HCT116 (cell line): ENCODE measurements at regions not wholly inside any gene's neighbourhood (a gene's known extent, or its start where the extent isn't known, plus 50 kb on each side); places are given as distances from the start of the nearest gene placed in this dataset.

Experiments used
- ATAC-seq: fragments of 200-7000 bp; cut with Tn5 transposase; 2 replicates; pipeline ENCODE4 v1.9.1; 2020; ENCODE audit warnings: mild to moderate bottlenecking, moderate library complexity
- BruUV-seq: library from RNA; stranded (reverse); fragments of 400-500 nt; replicated peaks from 2 replicates; lab custom pipeline; 2021; lab: Mats Ljungman, UMichigan
- CTCF ChIA-PET: fragments of 300-600 bp; sonication (Branson Sonifier 250); formaldehyde crosslinking; loops from one replicate; lab custom pipeline; 2021; ENCODE audit warnings: antibody characterized with exemption; lab: Charles Lee
- POLR2A ChIA-PET: fragments of 300-600, 350-600 bp; sonication (Branson Sonifier 250); formaldehyde crosslinking; loops from one replicate; lab custom pipeline; 2021; ENCODE audit warnings: antibody characterized with exemption; lab: Charles Lee
- RAD21 ChIA-PET, 2 experiments: fragments of 300-600 bp; sonication (Branson Sonifier 250); formaldehyde crosslinking; loops; one replicate each; lab custom pipeline; 2023; ENCODE audit warnings: low total read pairs in 2 of 2; ENCODE audit not compliant: uncharacterized antibody in 2 of 2, unreplicated experiment in 2 of 2, low non-redundant PET in 1 of 2; lab: Charles Lee
- DNase-seq: peaks from one replicate; pipeline ENCODE4 v3.0.0-alpha.2; 2010; ENCODE audit warnings: low read depth, low spot score
- H2AFZ ChIP-seq: fragments of 200-600 bp; shearing (Covaris generic), sonication (generic); 2 replicates; pipeline ENCODE4 v1.6.1; 2017; ENCODE audit warnings: low read depth, mixed run types, mixed read lengths, antibody characterized with exemption, low read length; ENCODE audit not compliant: poor library complexity, severe bottlenecking
- H3K27ac ChIP-seq: 2 replicates; pipeline ENCODE4 v1.5.1; 2012; ENCODE audit warnings: low read depth, low read length
- H3K27me3 ChIP-seq: fragments of 200-600 bp; sonication (generic); 2 replicates; pipeline ENCODE4 v1.6.1; 2016; ENCODE audit warnings: mixed run types, low read length, mixed read lengths; ENCODE audit not compliant: insufficient read depth
- H3K36me3 ChIP-seq, 2 experiments: fragments of 200-500 bp in 1 of 2; fragments of 200-600 bp in 1 of 2; sonication (Bioruptor generic) in 1 of 2; sonication (generic) in 1 of 2; 2 replicates each; pipeline versions ENCODE4 v1.5.1 to v1.6.1; 2014 to 2016; ENCODE audit warnings: low read length in 2 of 2, inconsistent platforms in 1 of 2, mixed read lengths in 1 of 2, mixed run types in 1 of 2; ENCODE audit not compliant: insufficient read depth in 2 of 2, control insufficient read depth in 1 of 2
- H3K4me1 ChIP-seq, 2 experiments: fragments of 200-600 bp in 1 of 2; sonication (generic) in 1 of 2; 2 replicates each; pipeline versions ENCODE4 v1.5.1 to v1.6.1; 2012 to 2017; ENCODE audit warnings: low read length in 2 of 2, inconsistent platforms in 1 of 2, mild to moderate bottlenecking in 1 of 2, mixed read lengths in 1 of 2, mixed run types in 1 of 2, moderate library complexity in 1 of 2; ENCODE audit not compliant: insufficient read depth in 2 of 2, control insufficient read depth in 1 of 2
- H3K4me2 ChIP-seq: fragments of 200-600 bp; sonication (generic); 2 replicates; pipeline ENCODE4 v1.6.1; 2017; ENCODE audit warnings: mixed run types, low read length, mixed read lengths
- H3K4me3 ChIP-seq, 2 experiments: fragments of 200-600 bp in 1 of 2; sonication (generic) in 1 of 2; replicated peaks in 1 of 2; 2 replicates each; pipeline ENCODE4 v1.5.1; 2011 to 2016; ENCODE audit warnings: low read length in 2 of 2, control low read depth in 1 of 2, low read depth in 1 of 2, mild to moderate bottlenecking in 1 of 2, mixed read lengths in 1 of 2, mixed run types in 1 of 2
- H3K79me2 ChIP-seq: fragments of 200-600 bp; sonication (generic); 2 replicates; pipeline ENCODE4 v1.6.1; 2017; ENCODE audit warnings: mild to moderate bottlenecking, mixed run types, low read length, moderate library complexity, mixed read lengths; ENCODE audit not compliant: insufficient read depth
- H3K9ac ChIP-seq: fragments of 200-600 bp; sonication (generic); 2 replicates; pipeline ENCODE4 v1.6.1; 2016; ENCODE audit warnings: low read length, mixed read lengths
- H3K9me2 ChIP-seq: fragments of 200-600 bp; sonication (generic), shearing (Covaris generic); 2 replicates; pipeline ENCODE4 v1.6.1; 2017; ENCODE audit warnings: mixed run types, mild to moderate bottlenecking, moderate library complexity; ENCODE audit not compliant: insufficient read depth
- H3K9me3 ChIP-seq, 2 experiments: fragments of 200-500 bp in 1 of 2; fragments of 200-600 bp in 1 of 2; sonication (Bioruptor generic) in 1 of 2; sonication (generic) in 1 of 2; 2 replicates each; pipeline ENCODE4 v1.6.1; 2014 to 2017; ENCODE audit warnings: low read length in 2 of 2, mixed read lengths in 2 of 2, inconsistent platforms in 1 of 2, low read depth in 1 of 2, mild to moderate bottlenecking in 1 of 2, mixed run types in 1 of 2, moderate library complexity in 1 of 2; ENCODE audit not compliant: control insufficient read depth in 1 of 2, insufficient read depth in 1 of 2
- H4K20me1 ChIP-seq: fragments of 200-600 bp; sonication (generic), shearing (Covaris generic); 2 replicates; pipeline ENCODE4 v1.6.1; 2017; ENCODE audit warnings: mixed run types, mild to moderate bottlenecking, moderate library complexity; ENCODE audit not compliant: insufficient read depth
- ELF1 ChIP-seq: IDR thresholded peaks from 2 replicates; pipeline ENCODE4 v1.6.1; 2012; ENCODE audit warnings: low read depth, borderline replicate concordance
- EZH2 ChIP-seq: fragments of 200-600 bp; sonication (generic); IDR thresholded peaks from 2 replicates; pipeline ENCODE4 v1.6.1; 2017; ENCODE audit warnings: antibody characterized with exemption, mixed run types
- EZH2phosphoT487 ChIP-seq: fragments of 200-600 bp; IDR thresholded peaks from 2 replicates; pipeline ENCODE4 v1.6.1; 2018; ENCODE audit warnings: antibody characterized with exemption, borderline replicate concordance
- FOSL1 ChIP-seq: IDR thresholded peaks from 2 replicates; pipeline ENCODE4 v1.6.1; 2012; ENCODE audit warnings: low read depth
- POLR2AphosphoS5 ChIP-seq: IDR thresholded peaks from 2 replicates; pipeline ENCODE4 v1.6.1; 2011; ENCODE audit warnings: mild to moderate bottlenecking, low read depth, low read length, moderate library complexity
- SIN3A ChIP-seq: IDR thresholded peaks from 2 replicates; pipeline ENCODE4 v1.6.1; 2012; ENCODE audit warnings: low read depth
- SRF ChIP-seq: IDR thresholded peaks from 2 replicates; pipeline ENCODE4 v1.6.1; 2012; ENCODE audit warnings: low read depth
- TCF7L2 ChIP-seq: IDR thresholded peaks from 2 replicates; pipeline ENCODE4 v1.7.0; 2011; ENCODE audit warnings: borderline replicate concordance, inconsistent platforms; ENCODE audit not compliant: insufficient read depth, insufficient read length; ENCODE audit errors: extremely low read depth
- intact Hi-C: fragments of 100-400 bp; cut with micrococcal nuclease; formaldehyde crosslinking; loops from 2 replicates; pipeline ENCODE4 v1.10.0; 2022
- TF ChIP-seq, protein P1 (sequence below): IDR thresholded peaks from 2 replicates; pipeline ENCODE4 v1.6.1; 2011; ENCODE audit warnings: mild to moderate bottlenecking, low read length, moderate library complexity; ENCODE audit not compliant: insufficient replicate concordance; ENCODE audit errors: extremely low read depth

DNA sequence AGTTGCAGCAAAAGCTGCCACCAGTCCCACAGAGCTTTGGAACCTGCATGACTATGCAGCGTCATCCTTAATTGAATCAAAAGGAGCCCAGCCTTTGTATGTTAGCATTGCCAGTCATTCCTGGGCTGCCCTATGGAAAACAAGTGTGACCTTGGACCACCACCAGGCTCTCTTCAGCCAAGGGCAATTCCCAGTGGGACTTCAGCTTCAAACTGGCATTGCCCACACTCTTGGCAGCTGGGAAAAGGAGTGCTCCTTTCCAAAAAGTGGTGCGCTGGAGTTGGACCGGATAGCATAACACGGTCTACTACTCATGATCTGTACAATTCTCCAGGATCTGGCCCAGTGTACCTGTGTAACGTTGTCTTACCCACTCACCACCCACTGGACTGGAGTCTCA is 259.5 kb downstream of the MREG start (continued):
- TF ChIP-seq EZH2, result no peak

DNA sequence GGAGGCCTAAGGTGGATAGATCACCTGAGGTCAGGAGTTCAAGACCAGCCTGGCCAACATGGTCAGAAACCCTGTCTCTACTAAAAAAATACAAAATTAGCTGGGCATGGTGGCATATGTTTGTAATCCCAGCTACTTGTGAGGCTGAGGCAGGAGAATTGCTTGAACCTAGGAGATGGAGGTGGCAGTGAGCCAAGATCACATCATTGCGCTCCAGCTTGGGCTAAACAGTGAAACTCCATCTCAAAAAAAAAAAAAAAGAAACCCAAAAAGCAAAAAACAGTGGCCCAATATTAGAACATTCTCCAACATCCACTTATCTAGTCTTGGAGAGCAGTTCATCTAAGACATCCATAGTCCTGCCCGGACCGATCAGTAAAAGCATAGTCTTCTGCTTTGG is 260.4 kb downstream of the MREG start:
- H3K36me3 ChIP-seq, result no peaks in the 10 kb centered on the region
- intact Hi-C loops, result no loop called here
- no peak overlapping the region for H3K27ac ChIP-seq
- BruUV-seq, result no TSS peak
- H3K4me3 ChIP-seq, result no peak overlapping the region
- ATAC-seq (no peak), DNase-seq (no peak)
- H3K9me3 ChIP-seq, result no peaks in the 10 kb centered on the region
- TF ChIP-seq ELF1 (no peak), TCF7L2 (no peak), SRF (no peak), SIN3A (no peak), FOSL1 (no peak), POLR2AphosphoS5 (no peak), EZH2phosphoT487 (no peak)
- TF ChIP-seq, protein P1, sequence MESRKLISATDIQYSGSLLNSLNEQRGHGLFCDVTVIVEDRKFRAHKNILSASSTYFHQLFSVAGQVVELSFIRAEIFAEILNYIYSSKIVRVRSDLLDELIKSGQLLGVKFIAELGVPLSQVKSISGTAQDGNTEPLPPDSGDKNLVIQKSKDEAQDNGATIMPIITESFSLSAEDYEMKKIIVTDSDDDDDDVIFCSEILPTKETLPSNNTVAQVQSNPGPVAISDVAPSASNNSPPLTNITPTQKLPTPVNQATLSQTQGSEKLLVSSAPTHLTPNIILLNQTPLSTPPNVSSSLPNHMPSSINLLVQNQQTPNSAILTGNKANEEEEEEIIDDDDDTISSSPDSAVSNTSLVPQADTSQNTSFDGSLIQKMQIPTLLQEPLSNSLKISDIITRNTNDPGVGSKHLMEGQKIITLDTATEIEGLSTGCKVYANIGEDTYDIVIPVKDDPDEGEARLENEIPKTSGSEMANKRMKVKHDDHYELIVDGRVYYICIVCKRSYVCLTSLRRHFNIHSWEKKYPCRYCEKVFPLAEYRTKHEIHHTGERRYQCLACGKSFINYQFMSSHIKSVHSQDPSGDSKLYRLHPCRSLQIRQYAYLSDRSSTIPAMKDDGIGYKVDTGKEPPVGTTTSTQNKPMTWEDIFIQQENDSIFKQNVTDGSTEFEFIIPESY, result no peak
- RAD21 ChIA-PET, result no interaction called here
- H3K79me2 ChIP-seq, result no peaks in the 10 kb centered on the region
- H4K20me1 ChIP-seq, result no peaks in the 10 kb centered on the region
- no peak overlapping the region for H2AFZ ChIP-seq
- H3K9ac ChIP-seq, result no peak overlapping the region
- H3K4me1 ChIP-seq, result no peaks in the 10 kb centered on the region
- POLR2A ChIA-PET, result interaction anchor here (0.6 kb wide), 1 partner anchor 88 kb away, joined by 5 read pairs; no protein-coding TSS in a partner anchor
- no peaks in the 10 kb centered on the region for H3K9me2 ChIP-seq
- CTCF ChIA-PET, result no interaction called here
- no peaks in the 10 kb centered on the region for H3K27me3 ChIP-seq
- no peak overlapping the region for H3K4me2 ChIP-seq
